MCF 10A (cell line): ENCODE measurements at regions not wholly inside any gene's neighbourhood (a gene's known extent, or its start where the extent isn't known, plus 50 kb on each side); places are given as distances from the start of the nearest gene placed in this dataset.

Experiments used
- BruUV-seq: library from RNA; stranded (reverse); fragments of 400-500 nt; replicated peaks from 2 replicates; lab custom pipeline; 2021; lab: Mats Ljungman, UMichigan
- CTCF ChIA-PET: fragments of 300-600 bp; sonication (Branson Sonifier 250); formaldehyde crosslinking; extraction: SDS; loops from one replicate; lab custom pipeline; 2021; ENCODE audit warnings: antibody characterized with exemption, inconsistent platforms; lab: Yijun Ruan, JAX
- POLR2A ChIA-PET: fragments of 300-600, 350-650 bp; sonication (Branson Sonifier 250); formaldehyde crosslinking; extraction: SDS; loops from one replicate; lab custom pipeline; 2020; ENCODE audit warnings: antibody characterized with exemption, inconsistent platforms; lab: Yijun Ruan, JAX
- DNase-seq: peaks from one replicate; pipeline ENCODE4 v3.0.0-alpha.2; 2018; ENCODE audit not compliant: unreplicated experiment
- H3K27ac Mint-ChIP-seq: one replicate; pipeline ENCODE4 v1.8.0; 2022; ENCODE audit warnings: mild to moderate bottlenecking, low read depth, mixed read lengths; ENCODE audit not compliant: unreplicated experiment
- H3K27me3 Mint-ChIP-seq: one replicate; pipeline ENCODE4 v1.8.0; 2022; ENCODE audit warnings: mixed read lengths; ENCODE audit not compliant: insufficient read depth, unreplicated experiment
- H3K36me3 Mint-ChIP-seq: one replicate; pipeline ENCODE4 v1.8.0; 2022; ENCODE audit warnings: mild to moderate bottlenecking, moderate library complexity, mixed read lengths; ENCODE audit not compliant: insufficient read depth, unreplicated experiment
- H3K4me1 Mint-ChIP-seq: one replicate; pipeline ENCODE4 v1.8.0; 2022; ENCODE audit warnings: mixed read lengths; ENCODE audit not compliant: insufficient read depth, unreplicated experiment
- H3K4me3 Mint-ChIP-seq: one replicate; pipeline ENCODE4 v1.8.0; 2022; ENCODE audit warnings: mild to moderate bottlenecking, moderate library complexity, mixed read lengths; ENCODE audit not compliant: unreplicated experiment
- H3K9me3 Mint-ChIP-seq: one replicate; pipeline ENCODE4 v1.8.0; 2022; ENCODE audit warnings: mixed read lengths; ENCODE audit not compliant: unreplicated experiment
- intact Hi-C: fragments of 100-400 bp; cut with micrococcal nuclease; formaldehyde crosslinking; loops from 2 replicates; pipeline ENCODE4 v1.14.1; 2022
- TF ChIP-seq, protein P1 (sequence below): fragments of 200-600 bp; IDR thresholded peaks from one replicate; pipeline ENCODE4 v1.8.0; 2022; ENCODE audit warnings: antibody characterized with exemption, mild to moderate bottlenecking; ENCODE audit not compliant: unreplicated experiment

DNA sequence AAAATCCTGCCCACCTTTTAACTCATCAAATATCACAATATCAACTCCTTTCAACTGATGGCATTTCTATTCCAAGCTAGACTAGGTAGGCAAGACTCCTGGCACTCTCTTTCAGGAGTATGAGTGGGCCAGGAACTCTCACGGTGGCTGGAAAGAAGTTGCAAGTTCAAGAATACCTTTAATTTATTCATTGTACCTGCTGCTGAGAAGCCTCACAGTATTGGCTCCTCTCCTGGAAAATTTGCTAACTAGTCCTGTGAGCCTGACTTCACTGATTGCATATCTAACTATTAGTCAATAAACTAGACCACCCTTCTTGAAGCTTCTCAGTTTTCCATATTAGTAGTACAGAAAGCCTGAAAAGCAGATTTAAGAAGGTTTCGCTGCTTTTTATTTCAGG, 120.2 kb downstream of the DUSP10 start:
- no peaks in the 10 kb centered on the region for H3K27me3 Mint-ChIP-seq
- POLR2A ChIA-PET, result interaction anchor here (0.6 to 1.5 kb wide), 12 partner anchors 9 to 275 kb away, joined by 3 to 9 read pairs (median 4); partner anchors contain the start of gene DUSP10
- no TSS peak for BruUV-seq
- no peaks in the 10 kb centered on the region for H3K36me3 Mint-ChIP-seq
- no peak for DNase-seq
- H3K4me1 Mint-ChIP-seq, result peaks cover 7% of the 10 kb centered on the region
- no peak overlapping the region for H3K27ac Mint-ChIP-seq
- TF ChIP-seq, protein P1, sequence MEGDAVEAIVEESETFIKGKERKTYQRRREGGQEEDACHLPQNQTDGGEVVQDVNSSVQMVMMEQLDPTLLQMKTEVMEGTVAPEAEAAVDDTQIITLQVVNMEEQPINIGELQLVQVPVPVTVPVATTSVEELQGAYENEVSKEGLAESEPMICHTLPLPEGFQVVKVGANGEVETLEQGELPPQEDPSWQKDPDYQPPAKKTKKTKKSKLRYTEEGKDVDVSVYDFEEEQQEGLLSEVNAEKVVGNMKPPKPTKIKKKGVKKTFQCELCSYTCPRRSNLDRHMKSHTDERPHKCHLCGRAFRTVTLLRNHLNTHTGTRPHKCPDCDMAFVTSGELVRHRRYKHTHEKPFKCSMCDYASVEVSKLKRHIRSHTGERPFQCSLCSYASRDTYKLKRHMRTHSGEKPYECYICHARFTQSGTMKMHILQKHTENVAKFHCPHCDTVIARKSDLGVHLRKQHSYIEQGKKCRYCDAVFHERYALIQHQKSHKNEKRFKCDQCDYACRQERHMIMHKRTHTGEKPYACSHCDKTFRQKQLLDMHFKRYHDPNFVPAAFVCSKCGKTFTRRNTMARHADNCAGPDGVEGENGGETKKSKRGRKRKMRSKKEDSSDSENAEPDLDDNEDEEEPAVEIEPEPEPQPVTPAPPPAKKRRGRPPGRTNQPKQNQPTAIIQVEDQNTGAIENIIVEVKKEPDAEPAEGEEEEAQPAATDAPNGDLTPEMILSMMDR, result no peak
- intact Hi-C loops, result no loop called here
- H3K9me3 Mint-ChIP-seq, result no peaks in the 10 kb centered on the region
- H3K4me3 Mint-ChIP-seq, result no peak overlapping the region
- CTCF ChIA-PET, result interaction anchor here (0.6 to 2.4 kb wide), 5 partner anchors 13 to 833 kb away, joined by 3 to 8 read pairs (median 4); no protein-coding TSS in a partner anchor

DNA sequence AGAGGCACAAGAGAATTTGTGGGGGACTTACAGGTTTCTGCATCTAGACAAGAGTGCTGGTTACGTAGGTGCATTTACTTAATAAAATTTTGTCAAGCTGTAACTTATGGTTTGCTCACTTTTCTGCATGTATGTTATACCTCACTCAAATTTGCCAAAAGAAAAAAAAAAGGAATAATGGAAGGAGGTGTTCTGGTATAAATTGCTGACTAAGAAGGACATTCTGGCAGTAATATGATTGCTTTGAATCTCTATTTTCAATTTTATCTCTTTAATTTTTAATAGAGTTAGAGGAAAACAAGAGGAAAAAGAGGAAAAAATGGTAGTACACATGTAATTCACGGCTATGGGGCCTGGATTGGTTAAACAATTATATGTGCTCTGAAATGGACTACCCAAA, 119.5 kb downstream of the DUSP10 start:
- ChIA-PET CTCF (interaction anchor here (0.6 to 2.4 kb wide), 4 partner anchors 20 to 833 kb away, joined by 3 to 8 read pairs (median 4); no protein-coding TSS in a partner anchor), POLR2A (interaction anchor here (1.0 to 1.5 kb wide), 4 partner anchors 79 to 270 kb away, joined by 4 to 6 read pairs (median 4); partner anchors contain the start of gene DUSP10)
- no peaks in the 10 kb centered on the region for H3K36me3 Mint-ChIP-seq
- no peak overlapping the region for H3K27ac Mint-ChIP-seq
- H3K4me1 Mint-ChIP-seq, result peaks cover 7% of the 10 kb centered on the region
- H3K9me3 Mint-ChIP-seq, result no peaks in the 10 kb centered on the region
- no peak for DNase-seq
- TF ChIP-seq, protein P1, result no peak
- H3K4me3 Mint-ChIP-seq, result no peak overlapping the region
- H3K27me3 Mint-ChIP-seq, result no peaks in the 10 kb centered on the region
- no TSS peak for BruUV-seq
- intact Hi-C loops, result no loop called here

DNA sequence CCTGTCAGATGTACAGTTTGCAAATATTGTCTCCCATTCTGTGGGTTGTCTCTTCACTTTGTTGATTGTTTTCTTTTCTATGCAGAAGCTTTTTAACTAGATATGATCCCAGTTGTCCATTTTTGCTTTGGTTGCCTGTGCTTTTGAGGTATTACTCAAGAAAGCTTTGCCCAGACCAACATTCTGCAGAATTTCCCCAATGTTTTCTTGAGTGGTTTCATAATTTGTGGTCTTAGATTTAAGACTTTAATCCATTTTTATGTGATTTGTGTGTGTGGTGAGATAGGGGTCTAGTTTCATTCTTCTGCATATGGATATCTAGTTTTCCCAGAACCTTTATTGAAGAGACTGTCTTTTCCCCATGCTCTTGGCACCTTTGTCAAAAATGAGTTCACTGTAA, 116.9 kb downstream of the DUSP10 start:
- peaks cover 7% of the 10 kb centered on the region for H3K4me1 Mint-ChIP-seq
- CTCF ChIA-PET, result interaction anchor here (0.6 to 1.0 kb wide), 2 partner anchors 10 to 226 kb away, joined by 3 to 4 read pairs; no protein-coding TSS in a partner anchor
- H3K27me3 Mint-ChIP-seq, result no peaks in the 10 kb centered on the region
- DNase-seq, result no peak
- H3K4me3 Mint-ChIP-seq, result no peak overlapping the region
- no peaks in the 10 kb centered on the region for H3K9me3 Mint-ChIP-seq
- no peak overlapping the region for H3K27ac Mint-ChIP-seq
- TF ChIP-seq, protein P1, result no peak
- intact Hi-C loops, result no loop called here
- BruUV-seq, result no TSS peak
- H3K36me3 Mint-ChIP-seq, result no peaks in the 10 kb centered on the region
- POLR2A ChIA-PET, result interaction anchor here (0.7 kb wide), 1 partner anchor 76 kb away, joined by 4 read pairs; no protein-coding TSS in a partner anchor

DNA sequence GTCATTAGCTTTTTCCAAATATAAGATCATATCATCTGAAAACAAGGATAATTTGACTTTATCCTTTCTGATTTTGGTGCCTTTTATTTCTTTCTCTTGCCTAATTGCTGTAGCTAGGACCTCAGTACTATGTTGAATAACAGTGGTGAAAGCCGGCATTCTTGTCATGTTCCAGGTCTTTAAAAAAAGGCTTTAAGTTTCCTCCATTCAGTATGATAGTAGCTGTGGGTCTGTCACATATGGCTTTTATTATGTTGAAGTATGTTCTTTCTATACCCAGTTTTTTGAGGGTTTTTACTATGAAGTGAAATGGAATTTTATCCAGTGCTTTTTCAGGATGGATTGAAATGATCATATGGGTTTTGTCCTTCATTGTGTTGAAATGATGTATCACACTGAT, 115.8 kb downstream of the DUSP10 start:
- POLR2A ChIA-PET, result no interaction called here
- Mint-ChIP-seq H3K9me3 (no peaks in the 10 kb centered on the region), H3K36me3 (no peaks in the 10 kb centered on the region), H3K4me1 (peaks cover 4% of the 10 kb centered on the region), H3K4me3 (no peak overlapping the region), H3K27ac (no peak overlapping the region), H3K27me3 (no peaks in the 10 kb centered on the region)
- no TSS peak for BruUV-seq
- intact Hi-C loops, result no loop called here
- TF ChIP-seq, protein P1, result no peak
- DNase-seq, result no peak
- CTCF ChIA-PET, result no interaction called here
